ENCODE measurements at regions not wholly inside any gene's neighbourhood (a gene's known extent, or its start where the extent isn't known, plus 50 kb on each side); places are given as distances from the start of the nearest gene placed in this dataset.

DNA sequence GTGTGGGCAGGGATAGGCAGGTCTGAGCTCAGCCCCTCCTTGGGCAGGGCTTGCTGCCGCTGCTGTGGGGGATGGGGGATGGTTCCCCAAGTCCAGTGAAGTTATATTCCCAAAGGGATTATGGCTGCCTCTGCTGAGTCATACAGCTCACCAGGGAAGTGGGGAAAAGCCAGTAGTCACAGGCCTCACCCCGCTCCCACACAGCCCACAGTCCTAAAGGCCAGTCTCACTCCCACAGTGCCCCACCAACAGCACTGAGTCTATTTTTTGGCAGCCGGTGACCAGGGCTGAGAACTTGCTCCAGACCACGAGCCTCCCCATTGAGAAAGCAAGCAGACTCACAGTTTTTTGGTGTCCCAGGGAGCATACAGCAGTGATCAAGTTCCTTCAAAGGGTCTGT is 173.3 kb downstream of the OSR1 start:
- Histone ChIP-seq H3K27me3 (no peaks in the 10 kb centered on the region), H3K36me3 (no peaks in the 10 kb centered on the region), H3K4me3 (no peak overlapping the region), H3K27ac (no peak overlapping the region), H3K4me1 (no peaks in the 10 kb centered on the region), H3K9me3 (no peaks in the 10 kb centered on the region)
- intact Hi-C loops (cut with DNase I): no loop called here
- 70 to 76% methylated on average over 2 to 4 of the region's 4 CpGs for WGBS, 2 donors
- DNase-seq: no peak
- TF ChIP-seq, protein P1, sequence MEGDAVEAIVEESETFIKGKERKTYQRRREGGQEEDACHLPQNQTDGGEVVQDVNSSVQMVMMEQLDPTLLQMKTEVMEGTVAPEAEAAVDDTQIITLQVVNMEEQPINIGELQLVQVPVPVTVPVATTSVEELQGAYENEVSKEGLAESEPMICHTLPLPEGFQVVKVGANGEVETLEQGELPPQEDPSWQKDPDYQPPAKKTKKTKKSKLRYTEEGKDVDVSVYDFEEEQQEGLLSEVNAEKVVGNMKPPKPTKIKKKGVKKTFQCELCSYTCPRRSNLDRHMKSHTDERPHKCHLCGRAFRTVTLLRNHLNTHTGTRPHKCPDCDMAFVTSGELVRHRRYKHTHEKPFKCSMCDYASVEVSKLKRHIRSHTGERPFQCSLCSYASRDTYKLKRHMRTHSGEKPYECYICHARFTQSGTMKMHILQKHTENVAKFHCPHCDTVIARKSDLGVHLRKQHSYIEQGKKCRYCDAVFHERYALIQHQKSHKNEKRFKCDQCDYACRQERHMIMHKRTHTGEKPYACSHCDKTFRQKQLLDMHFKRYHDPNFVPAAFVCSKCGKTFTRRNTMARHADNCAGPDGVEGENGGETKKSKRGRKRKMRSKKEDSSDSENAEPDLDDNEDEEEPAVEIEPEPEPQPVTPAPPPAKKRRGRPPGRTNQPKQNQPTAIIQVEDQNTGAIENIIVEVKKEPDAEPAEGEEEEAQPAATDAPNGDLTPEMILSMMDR (IDR thresholded peaks at IDR 0.05): no peak
- no peak for TF ChIP-seq POLR2A (IDR thresholded peaks at IDR 0.05)

DNA sequence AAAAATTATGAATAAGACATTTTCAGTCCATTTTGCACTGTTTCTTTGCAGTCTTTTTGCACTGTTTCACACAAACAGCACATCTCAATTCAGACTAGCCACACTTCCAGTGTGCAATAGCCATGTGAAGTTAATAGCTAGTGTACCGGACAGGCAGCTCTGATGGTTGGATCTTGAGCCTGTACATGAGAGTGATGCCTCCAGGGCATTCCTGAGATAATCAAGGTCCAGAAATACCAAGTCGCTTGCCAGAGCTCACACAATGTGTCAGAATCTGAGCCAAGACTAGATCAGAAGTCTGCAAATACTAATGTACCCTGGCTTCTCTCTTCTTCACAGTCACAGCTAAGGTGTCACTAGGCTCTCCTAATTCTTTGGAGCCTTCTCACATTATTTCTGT is 180.2 kb downstream of the OSR1 start:
- Histone ChIP-seq H3K9me3 (no peaks in the 10 kb centered on the region), H3K4me3 (no peak overlapping the region), H3K4me1 (no peaks in the 10 kb centered on the region), H3K27ac (no peak overlapping the region), H3K36me3 (no peaks in the 10 kb centered on the region), H3K27me3 (no peaks in the 10 kb centered on the region)
- WGBS, 2 donors: 30 to 33% methylated on average over 2 of the region's 2 CpGs
- intact Hi-C loops (cut with DNase I): no loop called here
- no peak for DNase-seq
- TF ChIP-seq, protein P1 (IDR thresholded peaks at IDR 0.05): no peak
- TF ChIP-seq POLR2A (IDR thresholded peaks at IDR 0.05): no peak

- H3K36me3 ChIP-seq: no peaks in the 10 kb centered on the region
- H3K27ac ChIP-seq: no peak overlapping the region
- H3K9me3 ChIP-seq: no peaks in the 10 kb centered on the region
- TF ChIP-seq POLR2A (IDR thresholded peaks at IDR 0.05): no peak
- TF ChIP-seq, protein P1 (IDR thresholded peaks at IDR 0.05): no peak
- no peaks in the 10 kb centered on the region for H3K4me1 ChIP-seq
- no peak for DNase-seq
- H3K27me3 ChIP-seq: no peaks in the 10 kb centered on the region
- intact Hi-C loops (cut with DNase I): no loop called here
- WGBS, 2 donors: 71 to 90% methylated on average over 4 of the region's 4 CpGs
- H3K4me3 ChIP-seq: no peak overlapping the region
Observed at GRCh38 chr2:19176977-19177376, 181.4 kb downstream of the OSR1 start.

DNA sequence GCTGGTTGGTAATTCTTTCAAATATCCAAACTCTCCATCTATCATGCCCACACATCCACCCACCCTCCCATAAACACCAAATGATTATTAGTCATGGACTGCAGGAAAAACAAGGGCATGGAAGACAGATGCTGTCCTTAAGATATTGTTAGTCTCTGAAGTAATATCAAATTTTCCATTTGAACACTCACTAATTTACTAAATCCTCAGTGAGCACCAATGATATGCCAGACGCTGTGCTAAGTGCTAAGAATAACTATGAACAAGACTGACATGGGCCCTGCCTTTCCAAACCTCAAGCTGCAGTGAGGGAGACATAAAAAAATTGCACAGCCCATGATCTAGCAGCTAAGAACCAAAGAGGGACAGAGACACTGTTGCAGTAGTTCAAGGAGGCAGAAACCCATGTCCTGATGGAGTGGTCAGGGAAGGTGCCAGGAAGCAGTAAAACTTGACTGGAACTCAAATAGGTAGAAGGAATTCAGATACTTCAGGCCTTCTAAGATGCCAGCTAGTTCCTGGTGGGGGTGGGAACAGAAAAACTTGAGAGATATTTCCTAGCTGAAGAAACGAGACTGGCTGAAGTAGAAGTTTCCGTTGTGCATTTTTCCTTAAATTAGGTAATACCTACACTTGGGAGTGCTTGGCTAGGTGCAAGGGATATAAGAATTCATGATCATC is 182.1 kb downstream of the OSR1 start:
- Histone ChIP-seq H3K4me1 (no peaks in the 10 kb centered on the region), H3K9me3 (no peaks in the 10 kb centered on the region), H3K4me3 (no peak overlapping the region), H3K36me3 (no peaks in the 10 kb centered on the region), H3K27me3 (no peaks in the 10 kb centered on the region), H3K27ac (no peak overlapping the region)
- WGBS, 2 donors: 71 to 90% methylated on average over 3 of the region's 3 CpGs
- no peak for DNase-seq
- TF ChIP-seq POLR2A (IDR thresholded peaks at IDR 0.05): no peak
- TF ChIP-seq, protein P1 (IDR thresholded peaks at IDR 0.05): no peak
- intact Hi-C loops (cut with DNase I): no loop called here

DNA sequence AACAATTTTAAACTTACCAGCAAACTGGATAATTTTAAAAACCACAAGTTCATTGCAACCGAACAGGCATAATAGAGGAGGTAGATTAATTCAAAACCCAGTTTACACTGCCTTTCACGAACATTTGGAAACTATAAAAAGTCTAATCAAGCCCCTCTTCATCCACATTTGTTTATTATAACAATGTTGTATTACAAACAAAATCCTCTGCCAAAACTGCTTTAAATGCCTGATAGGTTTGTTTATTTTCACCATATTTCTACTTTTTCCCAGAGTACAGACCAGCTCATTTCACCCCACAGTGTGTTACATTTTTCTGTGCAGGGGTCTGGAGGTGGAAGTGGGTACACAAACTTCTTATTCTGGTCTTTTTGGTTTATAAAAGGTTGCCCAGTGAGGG is 184.2 kb downstream of the OSR1 start:
- 63 to 79% methylated on average over 2 of the region's 2 CpGs for WGBS, 2 donors
- H3K4me3 ChIP-seq: no peak overlapping the region
- no peaks in the 10 kb centered on the region for H3K9me3 ChIP-seq
- no peak overlapping the region for H3K27ac ChIP-seq
- TF ChIP-seq, protein P1 (IDR thresholded peaks at IDR 0.05): no peak
- TF ChIP-seq POLR2A (IDR thresholded peaks at IDR 0.05): no peak
- no peaks in the 10 kb centered on the region for H3K36me3 ChIP-seq
- intact Hi-C loops (cut with DNase I): no loop called here
- DNase-seq: no peak
- H3K4me1 ChIP-seq: no peaks in the 10 kb centered on the region
- no peaks in the 10 kb centered on the region for H3K27me3 ChIP-seq

Measured in esophagus squamous epithelium (tissue), 5 donors.